GM19240 (cell line): ENCODE measurements at regions not wholly inside any gene's neighbourhood (a gene's known extent, or its start where the extent isn't known, plus 50 kb on each side); places are given as distances from the start of the nearest gene placed in this dataset.

Experiments
- DNase-seq: peaks from one replicate; pipeline ENCODE4 v3.0.0; 2011; ENCODE audit warnings: low spot score; ENCODE audit not compliant: insufficient read length

DNA sequence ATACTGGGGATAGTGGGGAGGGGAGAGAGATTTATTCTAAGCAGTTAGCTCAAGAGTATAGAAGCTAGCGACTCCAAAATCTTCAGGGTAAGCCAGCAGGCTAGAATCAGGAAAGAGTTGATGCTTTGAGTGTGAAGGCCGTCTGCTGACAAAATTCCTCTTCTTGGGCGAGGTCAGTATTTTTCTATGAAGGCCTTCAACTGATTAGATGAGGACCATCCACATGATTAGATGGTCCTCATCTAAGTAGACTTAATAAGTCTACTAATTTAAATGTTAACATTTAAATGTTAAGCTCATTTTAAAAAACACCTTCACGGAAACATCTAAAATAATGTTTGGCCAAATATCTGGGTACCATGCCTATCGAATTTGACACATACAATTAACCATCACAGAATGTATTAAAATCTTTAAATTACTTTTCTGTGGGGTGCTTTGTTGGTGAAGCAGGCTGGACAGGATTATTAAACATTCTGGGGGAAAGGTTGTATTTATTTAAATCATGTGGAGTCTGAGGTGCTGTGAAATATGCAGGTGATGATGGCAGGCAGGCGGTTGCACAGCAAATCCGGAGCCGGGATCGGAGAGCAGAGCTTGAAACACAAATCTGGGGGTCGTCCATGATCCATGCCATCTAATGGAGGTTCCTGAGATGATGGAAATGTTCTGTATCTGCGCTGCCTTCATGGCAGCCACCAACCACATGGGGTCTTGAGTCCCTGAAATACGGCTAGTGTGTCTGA, 49.8 kb upstream of the ADORA2B start:
- no peak for DNase-seq
